Mucosa of descending colon (tissue), 3 donors: ENCODE measurements at regions not wholly inside any gene's neighbourhood (a gene's known extent, or its start where the extent isn't known, plus 50 kb on each side); places are given as distances from the start of the nearest gene placed in this dataset.

Experiments
- ATAC-seq: fragments of 200-7000 bp; cut with Tn5 transposase; one replicate; pipeline ENCODE4 v1.9.1; 2020; ENCODE audit warnings: mild to moderate bottlenecking, moderate library complexity
- DNase-seq, 3 donors: peaks; one replicate each; pipeline ENCODE4 v3.0.0-alpha.2; 2020
- H3K36me3 ChIP-seq: fragments of 200-600 bp; one replicate; pipeline ENCODE4 v1.8.0; 2021; ENCODE audit warnings: low read depth, mild to moderate bottlenecking
- H3K4me1 ChIP-seq: fragments of 200-600 bp; one replicate; pipeline ENCODE4 v1.8.0; 2021; ENCODE audit warnings: low read depth, mild to moderate bottlenecking
- H3K4me3 ChIP-seq: fragments of 200-600 bp; one replicate; pipeline ENCODE4 v1.8.0; 2021; ENCODE audit warnings: mild to moderate bottlenecking
- H3K9me3 ChIP-seq: fragments of 200-600 bp; one replicate; pipeline ENCODE4 v1.8.0; 2021; ENCODE audit warnings: mild to moderate bottlenecking
- CTCF ChIP-seq: fragments of 200-600 bp; IDR thresholded peaks from one replicate; pipeline ENCODE4 v1.8.0; 2022; ENCODE audit warnings: antibody characterized with exemption, mild to moderate bottlenecking
- intact Hi-C, 2 donors: fragments of 100-400 bp; cut with DNase I in 1 of 2; cut with micrococcal nuclease in 1 of 2; formaldehyde crosslinking; loops; one replicate each; pipeline versions ENCODE4 v1.11.0 to v1.11.1; 2022; cut with DNase I, micrococcal nuclease
- donor health status: DM: no; HTN: no; CAD: no; lungs with moderate emphysema.
- donor health status: DM: no; HTN: no; CAD: no.
- donor health status: DM: no; HTN: yes; CAD: no.

DNA sequence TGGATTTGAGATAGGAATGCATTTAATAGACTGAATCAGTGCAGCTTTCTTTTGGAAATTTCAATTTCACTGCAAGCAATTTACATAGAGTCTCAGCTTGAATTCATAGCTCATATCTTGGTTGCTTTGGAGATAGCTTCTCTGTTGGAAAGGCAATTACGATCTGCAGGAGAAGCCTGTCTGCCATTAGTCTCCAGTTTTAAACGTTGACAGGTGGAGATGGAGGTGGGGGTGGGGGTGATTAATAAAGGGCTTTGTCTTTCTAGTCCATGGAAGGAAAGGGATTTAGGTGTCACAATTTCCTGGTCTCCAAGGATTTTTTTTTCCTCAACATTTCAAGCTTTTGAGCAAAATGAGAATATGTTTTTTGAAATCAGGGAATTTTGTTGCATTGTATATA lies 184.7 kb downstream of the CARTPT start:
- Histone ChIP-seq H3K9me3 (no peaks in the 10 kb centered on the region), H3K4me3 (no peak overlapping the region), H3K36me3 (no peaks in the 10 kb centered on the region), H3K4me1 (peaks cover 3% of the 10 kb centered on the region)
- ATAC-seq (no peak), DNase-seq (no peak)
- intact Hi-C loops: no loop called here
- no peak for TF ChIP-seq CTCF

DNA sequence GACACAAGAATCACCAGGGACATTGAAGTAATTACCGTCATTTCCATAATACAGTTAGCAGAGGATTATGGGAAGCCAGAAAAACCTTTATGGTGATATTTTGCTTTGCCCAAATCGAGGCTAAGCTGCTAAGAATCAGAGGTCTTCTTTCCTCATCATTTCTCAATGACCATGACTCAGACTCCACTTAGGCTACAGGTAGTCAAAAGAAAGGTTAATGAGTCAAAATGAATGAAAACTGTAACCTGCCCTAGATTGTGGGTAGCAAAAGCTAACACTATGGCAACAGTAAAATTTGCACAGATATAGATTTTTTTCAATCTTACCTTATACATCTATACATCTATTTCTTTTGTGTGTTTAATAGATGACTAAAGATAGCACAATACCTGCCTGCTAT lies 185.8 kb downstream of the CARTPT start:
- no peak for TF ChIP-seq CTCF
- no peak for ATAC-seq
- Histone ChIP-seq H3K4me1 (peaks cover 3% of the 10 kb centered on the region), H3K4me3 (no peak overlapping the region), H3K9me3 (no peaks in the 10 kb centered on the region), H3K36me3 (no peaks in the 10 kb centered on the region)
- no peak for DNase-seq
- intact Hi-C loops: no loop called here

- Histone ChIP-seq H3K36me3 (no peaks in the 10 kb centered on the region), H3K4me1 (peaks cover 3% of the 10 kb centered on the region), H3K4me3 (no peak overlapping the region), H3K9me3 (no peaks in the 10 kb centered on the region)
- ATAC-seq (peak; percentile 57), DNase-seq (peak in 1 of 3 donors; percentile 29)
- intact Hi-C loops: no loop called here
- TF ChIP-seq CTCF: no peak
Observed at GRCh38 chr5:71905834-71906711, 187.0 kb downstream of the CARTPT start.

- no peak for TF ChIP-seq CTCF
- no peak for DNase-seq
Observed at GRCh38 chr5:71907001-71907588, 188.0 kb downstream of the CARTPT start.

GRCh38 chr5:71907608-71908145 lies 188.6 kb downstream of the CARTPT start:
- intact Hi-C loops: no loop called here
- no peak for DNase-seq
- Histone ChIP-seq H3K36me3 (no peaks in the 10 kb centered on the region), H3K9me3 (no peaks in the 10 kb centered on the region), H3K4me3 (no peak overlapping the region), H3K4me1 (peaks cover 3% of the 10 kb centered on the region)
- no peak for TF ChIP-seq CTCF
- no peak for ATAC-seq

More at GRCh38 chr5:71907001-71907588, 188.0 kb downstream of the CARTPT start:
- H3K4me3 ChIP-seq: no peak overlapping the region
- no peak for ATAC-seq
- H3K9me3 ChIP-seq: no peaks in the 10 kb centered on the region
- H3K4me1 ChIP-seq: peaks cover 3% of the 10 kb centered on the region
- no peaks in the 10 kb centered on the region for H3K36me3 ChIP-seq
- intact Hi-C loops: no loop called here
